ENCODE measurements at regions not wholly inside any gene's neighbourhood (a gene's known extent, or its start where the extent isn't known, plus 50 kb on each side); places are given as distances from the start of the nearest gene placed in this dataset.

DNA sequence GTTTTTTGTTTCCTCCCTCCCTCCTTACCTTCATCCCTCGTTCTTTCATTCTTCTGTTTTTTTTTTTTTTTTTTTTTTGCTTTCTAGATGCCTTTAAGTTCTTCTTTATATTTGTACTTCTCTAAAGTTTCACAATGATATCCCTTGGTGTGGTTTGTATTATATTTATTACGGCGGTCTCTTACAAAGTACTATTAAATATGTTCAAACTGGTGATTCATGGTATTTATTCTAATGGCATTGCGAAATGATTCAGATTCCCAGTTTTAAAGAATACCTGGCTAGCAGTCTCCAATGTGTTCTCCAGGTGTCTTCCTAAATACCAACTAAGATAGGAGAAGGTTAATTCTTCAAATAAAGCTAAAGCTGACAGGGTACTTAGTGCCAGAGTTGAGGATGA is 690.1 kb upstream of the COX7C start:
- DNase-seq (ENCODE audit: low read depth): no peak
- H3K4me3 ChIP-seq (ENCODE audit: low read depth, low read length): no peak overlapping the region
- no peak for TF ChIP-seq CTCF (IDR thresholded peaks at IDR 0.05; ENCODE audit: control insufficient read depth, extremely low read depth, insufficient read depth)

GRCh38 chr5:85929713-85930112 is 688.0 kb upstream of the COX7C start:
- no peak for DNase-seq (ENCODE audit: low read depth)
- no peak overlapping the region for H3K4me3 ChIP-seq (ENCODE audit: low read depth, low read length)
- no peak for TF ChIP-seq CTCF (IDR thresholded peaks at IDR 0.05; ENCODE audit: control insufficient read depth, extremely low read depth, insufficient read depth)

- DNase-seq (ENCODE audit: low read depth): no peak
- TF ChIP-seq CTCF (IDR thresholded peaks at IDR 0.05; ENCODE audit: control insufficient read depth, extremely low read depth, insufficient read depth): no peak
Measured at GRCh38 chr5:85931220-85931619, 686.5 kb upstream of the COX7C start.

DNA sequence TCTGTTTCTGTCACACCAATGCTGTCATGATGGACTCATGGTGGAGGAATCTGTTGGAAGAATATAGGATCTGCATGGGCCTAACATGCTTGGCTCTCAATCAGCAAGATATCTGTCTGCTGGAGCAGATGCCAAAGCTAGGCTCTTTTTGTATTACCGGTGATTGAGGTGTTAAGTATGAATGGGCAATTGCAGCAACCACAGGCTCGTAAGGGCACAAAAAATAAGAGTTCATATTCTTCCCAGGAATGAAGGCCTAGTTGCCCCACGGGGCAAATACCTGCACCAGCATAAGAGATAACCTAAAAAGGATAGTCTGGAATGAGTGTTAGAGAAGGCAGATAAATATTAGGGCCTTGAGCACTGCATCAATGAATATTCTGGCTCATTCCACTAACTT is 679.5 kb upstream of the COX7C start:
- no peak for DNase-seq (ENCODE audit: low read depth)
- no peak for TF ChIP-seq CTCF (IDR thresholded peaks at IDR 0.05; ENCODE audit: control insufficient read depth, extremely low read depth, insufficient read depth)
- H3K4me3 ChIP-seq (ENCODE audit: low read depth, low read length): no peak overlapping the region

More at GRCh38 chr5:85931220-85931619, 686.5 kb upstream of the COX7C start:
- H3K4me3 ChIP-seq (ENCODE audit: low read depth, low read length): no peak overlapping the region

- TF ChIP-seq CTCF (IDR thresholded peaks at IDR 0.05; ENCODE audit: control insufficient read depth, extremely low read depth, insufficient read depth): no peak
- no peak for DNase-seq (ENCODE audit: low read depth)
- no peak overlapping the region for H3K4me3 ChIP-seq (ENCODE audit: low read depth, low read length)
Measured at GRCh38 chr5:85951707-85952210, 666.0 kb upstream of the COX7C start.

GRCh38 chr5:85952680-85953079 is 665.1 kb upstream of the COX7C start:
- no peak for TF ChIP-seq CTCF (IDR thresholded peaks at IDR 0.05; ENCODE audit: control insufficient read depth, extremely low read depth, insufficient read depth)
- no peak overlapping the region for H3K4me3 ChIP-seq (ENCODE audit: low read depth, low read length)
- no peak for DNase-seq (ENCODE audit: low read depth)

DNA sequence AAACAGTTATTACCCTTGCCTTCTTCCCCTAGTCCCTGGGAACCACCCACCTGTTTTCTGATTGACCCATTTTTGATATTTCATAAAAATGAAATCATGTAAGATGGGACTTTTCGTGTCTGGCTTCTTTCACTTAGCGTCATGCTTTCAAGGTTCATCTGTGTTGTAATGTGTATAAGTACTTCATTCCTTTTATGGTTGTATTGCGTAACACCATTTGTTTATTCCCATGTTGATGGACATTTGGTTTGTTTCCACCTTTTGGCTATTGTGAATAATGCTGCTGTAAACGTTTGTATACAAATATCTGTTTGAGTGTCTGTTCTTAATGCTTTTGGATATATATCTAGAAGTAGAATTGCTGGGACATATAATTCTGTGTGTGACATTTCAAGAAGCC is 650.1 kb upstream of the COX7C start:
- no peak for TF ChIP-seq CTCF (IDR thresholded peaks at IDR 0.05; ENCODE audit: control insufficient read depth, extremely low read depth, insufficient read depth)
- H3K4me3 ChIP-seq (ENCODE audit: low read depth, low read length): no peak overlapping the region
- no peak for DNase-seq (ENCODE audit: low read depth)

Measured in LNCaP clone FGC (cell line).